Osteocyte (in vitro differentiated cells): ENCODE measurements at regions not wholly inside any gene's neighbourhood (a gene's known extent, or its start where the extent isn't known, plus 50 kb on each side); places are given as distances from the start of the nearest gene placed in this dataset.

Source experiments
- DNase-seq: peaks from one replicate; pipeline ENCODE4 v3.0.0; 2021; ENCODE audit warnings: mixed read lengths; ENCODE audit not compliant: unreplicated experiment; ENCODE audit errors: extremely low spot score
- H3K27ac Mint-ChIP-seq: one replicate; pipeline ENCODE4 v1.8.0; 2021; ENCODE audit warnings: mild to moderate bottlenecking, mixed read lengths; ENCODE audit not compliant: unreplicated experiment
- H3K27me3 Mint-ChIP-seq: one replicate; pipeline ENCODE4 v1.8.0; 2021; ENCODE audit warnings: mixed read lengths; ENCODE audit not compliant: unreplicated experiment
- H3K36me3 Mint-ChIP-seq: one replicate; pipeline ENCODE4 v1.8.0; 2021; ENCODE audit warnings: mixed read lengths; ENCODE audit not compliant: unreplicated experiment
- H3K4me1 Mint-ChIP-seq: one replicate; pipeline ENCODE4 v1.8.0; 2021; ENCODE audit warnings: mixed read lengths; ENCODE audit not compliant: unreplicated experiment
- H3K4me3 Mint-ChIP-seq: one replicate; pipeline ENCODE4 v1.8.0; 2021; ENCODE audit warnings: mild to moderate bottlenecking, moderate library complexity, mixed read lengths; ENCODE audit not compliant: unreplicated experiment
- H3K9me3 Mint-ChIP-seq: one replicate; pipeline ENCODE4 v1.8.0; 2021; ENCODE audit warnings: mixed read lengths; ENCODE audit not compliant: unreplicated experiment
- TF ChIP-seq, protein P1 (sequence below): fragments of 200-600 bp; sonication (generic); IDR thresholded peaks from 2 replicates; pipeline ENCODE4 v1.5.0; 2021; ENCODE audit warnings: antibody characterized with exemption, mild to moderate bottlenecking, moderate library complexity

GRCh38 chr6:67219346-67219745, 1415.7 kb upstream of the ADGRB3 start:
- no peak overlapping the region for H3K4me3 Mint-ChIP-seq
- TF ChIP-seq, protein P1, sequence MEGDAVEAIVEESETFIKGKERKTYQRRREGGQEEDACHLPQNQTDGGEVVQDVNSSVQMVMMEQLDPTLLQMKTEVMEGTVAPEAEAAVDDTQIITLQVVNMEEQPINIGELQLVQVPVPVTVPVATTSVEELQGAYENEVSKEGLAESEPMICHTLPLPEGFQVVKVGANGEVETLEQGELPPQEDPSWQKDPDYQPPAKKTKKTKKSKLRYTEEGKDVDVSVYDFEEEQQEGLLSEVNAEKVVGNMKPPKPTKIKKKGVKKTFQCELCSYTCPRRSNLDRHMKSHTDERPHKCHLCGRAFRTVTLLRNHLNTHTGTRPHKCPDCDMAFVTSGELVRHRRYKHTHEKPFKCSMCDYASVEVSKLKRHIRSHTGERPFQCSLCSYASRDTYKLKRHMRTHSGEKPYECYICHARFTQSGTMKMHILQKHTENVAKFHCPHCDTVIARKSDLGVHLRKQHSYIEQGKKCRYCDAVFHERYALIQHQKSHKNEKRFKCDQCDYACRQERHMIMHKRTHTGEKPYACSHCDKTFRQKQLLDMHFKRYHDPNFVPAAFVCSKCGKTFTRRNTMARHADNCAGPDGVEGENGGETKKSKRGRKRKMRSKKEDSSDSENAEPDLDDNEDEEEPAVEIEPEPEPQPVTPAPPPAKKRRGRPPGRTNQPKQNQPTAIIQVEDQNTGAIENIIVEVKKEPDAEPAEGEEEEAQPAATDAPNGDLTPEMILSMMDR, result peak; percentile 11
- H3K27me3 Mint-ChIP-seq, result peaks cover 24% of the 10 kb centered on the region
- H3K4me1 Mint-ChIP-seq, result no peaks in the 10 kb centered on the region
- no peak for DNase-seq
- H3K27ac Mint-ChIP-seq, result no peak overlapping the region
- peaks cover 14% of the 10 kb centered on the region for H3K9me3 Mint-ChIP-seq
- H3K36me3 Mint-ChIP-seq, result no peaks in the 10 kb centered on the region

DNA sequence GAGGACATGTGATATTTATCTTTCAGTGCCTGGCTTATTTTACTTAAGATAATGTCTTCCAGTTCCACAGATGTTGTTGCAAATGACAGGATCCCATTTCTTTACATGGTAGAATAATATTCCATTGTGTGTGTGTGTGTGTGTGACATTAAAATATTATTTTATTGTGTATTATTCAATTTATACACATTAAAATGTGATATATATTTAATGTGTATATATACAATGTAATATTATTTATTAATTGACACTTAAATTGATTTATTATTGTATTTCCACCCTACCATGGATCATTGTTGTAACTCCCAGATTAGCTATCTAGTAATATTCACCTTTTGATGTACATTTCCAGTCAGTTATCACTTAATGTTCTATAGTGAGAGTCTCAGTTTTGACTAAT, 1422.5 kb upstream of the ADGRB3 start:
- no peak overlapping the region for H3K27ac Mint-ChIP-seq
- H3K36me3 Mint-ChIP-seq, result no peaks in the 10 kb centered on the region
- H3K9me3 Mint-ChIP-seq, result no peaks in the 10 kb centered on the region
- no peak for DNase-seq
- no peak overlapping the region for H3K4me3 Mint-ChIP-seq
- peaks cover 4% of the 10 kb centered on the region for H3K27me3 Mint-ChIP-seq
- TF ChIP-seq, protein P1, result no peak
- H3K4me1 Mint-ChIP-seq, result peaks cover 3% of the 10 kb centered on the region

DNA sequence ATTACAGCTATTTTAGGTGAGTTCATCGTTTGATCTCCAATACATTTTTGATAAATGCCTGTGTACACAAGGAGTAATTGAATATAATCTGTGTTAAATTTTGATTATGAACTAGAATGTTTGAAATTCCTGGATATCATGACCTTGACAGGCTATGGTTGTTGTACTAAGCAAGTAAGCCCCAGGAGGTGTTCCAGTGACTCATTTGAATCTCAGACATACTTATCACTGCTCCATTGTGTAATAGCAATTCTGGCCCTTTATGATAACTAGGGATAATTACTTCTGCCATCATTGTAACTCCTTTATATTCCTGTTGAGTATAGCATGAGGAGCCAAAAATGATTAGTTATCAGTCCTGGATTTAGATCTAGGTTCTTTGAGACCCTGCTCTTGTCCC, 1424.6 kb upstream of the ADGRB3 start:
- DNase-seq, result no peak
- Mint-ChIP-seq H3K4me3 (no peak overlapping the region), H3K27me3 (peaks cover 6% of the 10 kb centered on the region), H3K9me3 (peaks cover 10% of the 10 kb centered on the region), H3K4me1 (peaks cover 3% of the 10 kb centered on the region), H3K27ac (no peak overlapping the region), H3K36me3 (no peaks in the 10 kb centered on the region)
- TF ChIP-seq, protein P1, result no peak

GRCh38 chr6:67201563-67201962, 1433.5 kb upstream of the ADGRB3 start:
- DNase-seq, result no peak
- peaks cover 13% of the 10 kb centered on the region for H3K9me3 Mint-ChIP-seq

GRCh38 chr6:67200626-67201403, 1434.3 kb upstream of the ADGRB3 start:
- Mint-ChIP-seq H3K4me1 (no peaks in the 10 kb centered on the region), H3K9me3 (peaks cover 11% of the 10 kb centered on the region), H3K27me3 (peaks cover 9% of the 10 kb centered on the region), H3K27ac (no peak overlapping the region), H3K36me3 (peaks cover 2% of the 10 kb centered on the region), H3K4me3 (no peak overlapping the region)
- peak; percentile 68 for DNase-seq
- TF ChIP-seq, protein P1, result no peak

More at GRCh38 chr6:67201563-67201962, 1433.5 kb upstream of the ADGRB3 start:
- Mint-ChIP-seq H3K4me1 (no peaks in the 10 kb centered on the region), H3K36me3 (peaks cover 2% of the 10 kb centered on the region), H3K4me3 (no peak overlapping the region), H3K27me3 (peaks cover 12% of the 10 kb centered on the region), H3K27ac (no peak overlapping the region)
- TF ChIP-seq, protein P1, result no peak
